HG03469 (cell line): ENCODE measurements at regions not wholly inside any gene's neighbourhood (a gene's known extent, or its start where the extent isn't known, plus 50 kb on each side); places are given as distances from the start of the nearest gene placed in this dataset.
"Not testable (repeated sequence)": the region's sequence is repeated elsewhere in the genome, so short reads cannot be mapped to it uniquely, and the experiment has no call there.

Source experiments
- ATAC-seq: cut with Tn5 transposase; IDR thresholded peaks from one replicate; pipeline ENCODE4 v1.9.1; 2021; ENCODE audit warnings: mild to moderate bottlenecking, moderate library complexity, moderate number of reproducible peaks; ENCODE audit not compliant: unreplicated experiment

- ATAC-seq: no peak
Measured at GRCh38 chr13:88188986-88189385, 517.8 kb downstream of the SLITRK5 start.

DNA sequence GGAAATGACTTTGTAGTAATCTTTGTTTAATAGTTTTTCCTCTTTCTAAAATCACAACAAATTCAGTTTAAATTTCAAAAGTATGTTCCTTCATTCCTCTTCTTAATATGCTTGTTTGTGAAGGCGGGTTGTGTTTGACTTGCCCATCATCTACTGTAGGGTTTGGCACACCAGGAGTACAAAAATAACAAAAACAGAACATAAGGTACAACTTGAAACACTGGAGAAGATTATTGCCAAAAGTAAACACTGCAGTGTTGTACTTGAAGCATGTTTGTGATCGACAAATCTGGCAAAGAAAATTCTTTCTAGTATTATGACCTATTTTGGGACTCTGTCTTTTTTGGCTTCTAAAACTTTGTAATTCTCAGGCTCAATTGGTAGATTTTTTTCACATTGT, 518.6 kb downstream of the SLITRK5 start:
- ATAC-seq: no peak

DNA sequence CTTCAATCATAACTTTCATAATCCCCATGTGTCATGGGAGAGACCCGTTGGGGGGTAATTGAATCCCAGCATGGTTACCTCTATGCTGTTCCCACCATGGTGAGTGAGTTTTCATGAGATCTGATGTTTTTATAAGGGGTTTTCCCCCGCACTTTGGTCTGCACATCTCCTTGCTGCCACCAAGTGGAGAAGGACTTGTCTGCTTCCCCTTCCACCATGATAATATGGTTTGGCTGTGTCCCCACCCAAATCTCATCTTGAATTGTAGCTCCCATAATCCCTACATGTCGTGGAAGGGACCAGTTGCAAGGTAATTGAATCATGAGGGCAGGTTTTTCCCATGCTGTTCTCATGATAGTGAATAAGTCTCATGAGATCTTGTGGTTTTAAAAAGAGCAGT, 524.9 kb downstream of the SLITRK5 start:
- no peak for ATAC-seq

- ATAC-seq: no peak
Measured at GRCh38 chr13:88217372-88217771, 546.2 kb downstream of the SLITRK5 start.

GRCh38 chr13:88217883-88218282, 546.7 kb downstream of the SLITRK5 start:
- ATAC-seq: no peak

GRCh38 chr13:88223958-88224357, 552.8 kb downstream of the SLITRK5 start:
- no peak for ATAC-seq

DNA sequence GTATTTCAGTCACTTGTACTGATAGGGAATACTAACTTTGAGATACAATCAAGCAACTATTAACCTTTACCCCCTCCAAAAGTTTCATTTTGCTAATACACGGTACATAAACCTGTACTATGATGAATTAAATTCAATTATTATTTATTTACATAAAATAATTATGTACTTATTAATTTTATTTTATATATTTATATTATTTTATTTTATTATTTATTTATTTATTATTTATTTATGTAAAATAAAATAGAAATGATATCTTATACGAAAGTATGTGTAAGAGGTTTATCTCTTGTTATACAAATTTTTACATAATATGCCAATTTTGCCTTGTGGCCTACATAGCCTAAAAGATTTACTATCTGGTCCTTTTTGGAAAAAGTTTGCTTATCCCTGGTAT, 564.3 kb downstream of the SLITRK5 start:
- no peak for ATAC-seq

- ATAC-seq: no peak
Measured at GRCh38 chr13:88246239-88246638, 575.1 kb downstream of the SLITRK5 start.

- ATAC-seq: no peak
Measured at GRCh38 chr13:88248393-88248792, 577.2 kb downstream of the SLITRK5 start.

GRCh38 chr13:88257706-88258105, 586.5 kb downstream of the SLITRK5 start:
- no peak for ATAC-seq

DNA sequence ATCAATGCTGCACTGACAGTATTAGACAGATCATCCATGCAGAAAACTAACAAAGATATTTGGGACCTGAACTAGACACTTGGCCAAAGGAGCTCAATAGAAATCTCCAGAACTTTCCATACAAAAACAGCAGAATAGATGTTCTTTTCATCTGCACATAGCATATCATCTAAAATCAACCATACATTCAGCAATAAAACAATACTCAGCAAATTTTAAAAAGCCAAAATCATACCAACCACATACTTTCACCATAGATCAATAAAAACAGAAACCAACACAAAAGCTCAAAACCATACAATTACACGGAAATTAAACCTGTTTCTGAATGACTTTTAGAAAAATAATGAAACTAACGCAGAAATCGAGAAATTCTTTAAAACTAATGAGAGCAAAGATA, 592.6 kb downstream of the SLITRK5 start:
- no peak for ATAC-seq

DNA sequence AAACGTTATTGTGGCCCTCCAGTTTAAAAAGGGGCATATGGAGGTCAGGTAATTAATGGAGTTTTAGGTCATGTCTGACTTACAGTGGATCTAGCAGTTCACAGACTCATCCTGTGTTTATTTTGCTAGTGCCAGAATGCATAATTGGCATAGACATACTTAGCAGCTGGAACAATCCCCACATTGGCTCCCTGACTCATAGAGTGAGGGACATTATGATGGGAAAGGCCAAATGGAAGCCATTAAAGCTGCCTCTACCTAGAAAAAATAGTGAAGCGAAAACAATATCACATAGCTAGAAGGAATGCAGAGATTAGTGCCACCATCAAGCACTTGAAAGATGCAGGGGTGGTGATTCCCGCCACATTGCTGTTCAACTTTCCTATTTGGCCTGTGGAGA, 610.7 kb downstream of the SLITRK5 start:
- ATAC-seq: no peak

DNA sequence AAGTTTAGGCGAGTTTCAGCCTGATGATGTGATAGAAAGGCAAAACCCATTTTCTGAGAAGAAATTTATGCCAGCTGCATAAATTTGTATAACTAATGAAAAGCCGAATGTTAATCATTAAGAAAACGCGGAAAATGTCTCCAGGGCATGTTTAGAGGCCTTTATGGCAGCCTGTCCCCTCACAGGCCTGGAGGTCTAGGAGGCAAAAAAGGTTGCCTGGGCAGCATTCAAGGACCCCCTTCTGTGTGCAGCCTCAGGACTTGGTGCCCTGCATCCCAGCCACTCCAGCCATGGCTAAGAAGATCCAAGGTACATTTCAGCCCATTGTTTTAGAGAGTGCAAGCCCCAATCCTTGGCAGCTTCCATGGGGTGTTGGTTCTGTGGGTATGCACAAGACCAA, 614.2 kb downstream of the SLITRK5 start:
- no peak for ATAC-seq

DNA sequence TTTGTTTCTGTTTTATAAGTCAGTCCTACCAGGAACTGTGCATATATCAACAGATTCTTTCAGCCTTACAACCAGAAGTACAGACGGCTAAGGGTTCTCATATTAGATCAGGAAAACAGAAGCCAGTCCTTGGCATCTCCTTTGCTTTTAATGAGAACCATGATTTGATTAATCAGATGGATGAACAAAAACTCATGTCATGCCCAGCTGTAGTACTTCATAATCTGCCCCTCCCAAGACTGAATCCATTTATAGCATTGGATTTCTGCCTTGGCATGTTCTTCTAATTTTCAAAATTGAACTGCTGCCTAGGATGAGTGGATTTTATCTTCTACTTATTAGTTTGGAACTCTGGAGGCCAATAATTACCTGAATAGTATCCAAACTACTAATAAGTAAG, 617.2 kb downstream of the SLITRK5 start:
- ATAC-seq: no peak

GRCh38 chr13:88291731-88292130, 620.6 kb downstream of the SLITRK5 start:
- not testable (repeated sequence) for ATAC-seq

- no peak for ATAC-seq
Measured at GRCh38 chr13:88294368-88294767, 623.2 kb downstream of the SLITRK5 start.

DNA sequence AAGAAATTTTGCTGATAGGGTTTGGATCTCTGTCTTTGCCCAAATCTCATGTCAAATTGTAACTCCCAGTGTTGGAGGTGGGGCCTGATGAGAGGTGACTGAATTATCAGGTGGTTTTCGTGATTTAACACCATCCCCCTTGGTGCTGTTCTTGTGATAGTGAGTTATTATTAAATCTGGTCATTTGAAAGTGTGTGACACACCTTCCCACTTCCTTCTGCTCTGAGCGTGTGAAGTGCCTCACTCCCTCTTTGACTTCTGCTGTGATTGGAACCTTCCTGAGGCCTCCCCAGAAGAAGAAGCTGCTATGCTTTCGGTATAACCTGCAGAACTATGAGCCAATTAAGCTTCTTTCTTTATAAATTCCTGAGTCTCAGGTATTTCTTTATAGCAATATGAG, 632.0 kb downstream of the SLITRK5 start:
- no peak for ATAC-seq

GRCh38 chr13:88303605-88304004, 632.4 kb downstream of the SLITRK5 start:
- no peak for ATAC-seq

GRCh38 chr13:88314496-88314895, 643.3 kb downstream of the SLITRK5 start:
- ATAC-seq: no peak

- no peak for ATAC-seq
Measured at GRCh38 chr13:88329066-88329465, 657.9 kb downstream of the SLITRK5 start.

GRCh38 chr13:88339271-88339741, 668.1 kb downstream of the SLITRK5 start:
- no peak for ATAC-seq

DNA sequence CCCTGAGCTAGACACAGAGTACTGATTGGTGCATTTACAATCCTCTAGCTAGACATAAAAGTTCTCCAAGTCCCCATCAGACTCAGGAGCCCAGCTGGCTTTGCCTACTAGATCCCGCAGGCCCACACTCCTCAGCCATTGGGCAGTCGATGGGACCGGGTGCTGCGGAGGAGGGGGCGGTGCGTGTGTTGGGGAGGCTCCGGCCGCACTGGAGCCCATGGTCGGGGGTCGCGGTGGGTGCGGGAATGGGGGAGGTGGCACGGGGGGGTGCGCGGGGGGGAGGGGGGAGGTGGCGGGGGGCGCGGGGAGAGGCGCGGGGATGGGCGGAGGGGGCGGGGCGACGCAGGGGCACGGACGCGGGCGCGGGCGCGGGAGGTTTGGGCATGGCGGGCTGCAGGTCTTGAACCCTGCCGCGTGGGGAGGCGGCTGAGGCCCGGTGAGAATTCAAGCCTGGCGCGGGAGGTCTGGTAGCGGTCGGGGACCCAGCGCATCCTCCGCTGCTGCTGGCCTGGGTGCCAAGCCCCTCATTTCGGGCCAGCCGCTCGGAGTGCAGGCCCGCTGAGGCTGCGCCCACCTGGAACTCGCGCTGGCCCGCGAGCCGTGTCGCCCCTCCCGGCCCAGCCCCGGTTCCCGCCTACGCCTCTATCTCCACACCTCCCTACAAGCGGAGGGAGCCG, 674.1 kb downstream of the SLITRK5 start:
- ATAC-seq: no peak

DNA sequence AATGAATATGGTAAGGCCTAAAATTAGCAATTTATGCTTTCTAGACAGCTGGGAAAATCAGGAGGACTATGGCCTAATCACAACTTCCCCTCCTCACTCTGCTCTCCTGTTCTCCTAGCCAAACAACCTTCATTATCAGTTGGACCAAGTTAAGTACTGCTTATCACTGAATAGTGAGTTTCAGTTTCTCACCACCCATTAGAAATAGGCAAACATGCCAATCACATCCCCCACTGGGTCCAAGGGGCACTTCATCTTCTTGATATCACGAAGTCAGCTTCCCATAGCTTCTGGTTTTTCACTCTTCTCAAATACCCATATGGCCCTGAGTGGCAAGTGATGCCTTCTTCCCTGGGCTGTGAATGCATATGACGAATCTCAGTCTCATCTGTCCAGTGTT, 689.6 kb downstream of the SLITRK5 start:
- no peak for ATAC-seq
